ENCODE measurements at regions not wholly inside any gene's neighbourhood (a gene's known extent, or its start where the extent isn't known, plus 50 kb on each side); places are given as distances from the start of the nearest gene placed in this dataset.
"Not testable (repeated sequence)": the region's sequence is repeated elsewhere in the genome, so short reads cannot be mapped to it uniquely, and the experiment has no call there.

- not testable (repeated sequence) for H3K4me2 ChIP-seq (ENCODE audit: low read length); H3K27me3 ChIP-seq (ENCODE audit: insufficient read depth, low read length); H2AFZ ChIP-seq (ENCODE audit: low read length); H3K9ac ChIP-seq (ENCODE audit: low read length); H4K20me1 ChIP-seq (ENCODE audit: insufficient read depth, low read length); H3K4me1 ChIP-seq (ENCODE audit: insufficient read depth, low read length, severe bottlenecking); H3K9me2 ChIP-seq (ENCODE audit: low read depth, low read length); H3K36me3 ChIP-seq (ENCODE audit: insufficient read depth, low read length); H3K9me3 ChIP-seq (ENCODE audit: low read length); H3K4me3 ChIP-seq (ENCODE audit: low read depth, low read length, poor library complexity, severe bottlenecking); H3F3A ChIP-seq (ENCODE audit: insufficient read depth, low read length); H3K27ac ChIP-seq (ENCODE audit: low read depth, low read length, poor library complexity, severe bottlenecking); H3K79me2 ChIP-seq (ENCODE audit: insufficient read depth, low read length)
Measured at GRCh38 chr16:88235691-88236090, 147.1 kb upstream of the ZNF469 start.

DNA sequence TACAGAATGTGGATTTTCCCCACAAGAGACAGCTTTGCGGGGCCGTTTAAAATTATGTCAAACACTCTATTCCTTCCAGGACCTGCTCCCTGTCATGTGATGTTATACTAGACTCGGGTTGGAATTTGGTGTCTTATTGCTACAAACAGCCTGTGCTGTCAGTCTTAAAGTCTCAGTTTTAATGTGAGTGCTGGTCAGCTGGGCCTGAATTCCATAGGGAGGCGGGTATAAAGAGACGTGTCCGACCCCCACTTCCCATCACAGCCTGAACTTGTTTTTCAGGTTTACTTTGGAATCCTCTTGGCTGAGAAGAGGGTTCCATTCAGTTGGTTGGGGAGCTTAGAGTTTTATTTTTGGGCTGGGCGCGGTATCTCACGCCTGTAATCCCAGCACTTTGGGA, 146.5 kb upstream of the ZNF469 start:
- H3K79me2 ChIP-seq (ENCODE audit: insufficient read depth, low read length); H3K4me3 ChIP-seq (ENCODE audit: low read depth, low read length, poor library complexity, severe bottlenecking); H3K27ac ChIP-seq (ENCODE audit: low read depth, low read length, poor library complexity, severe bottlenecking); H3F3A ChIP-seq (ENCODE audit: insufficient read depth, low read length); H3K36me3 ChIP-seq (ENCODE audit: insufficient read depth, low read length); H3K4me2 ChIP-seq (ENCODE audit: low read length); H3K4me1 ChIP-seq (ENCODE audit: insufficient read depth, low read length, severe bottlenecking); H3K9me2 ChIP-seq (ENCODE audit: low read depth, low read length); H2AFZ ChIP-seq (ENCODE audit: low read length); H4K20me1 ChIP-seq (ENCODE audit: insufficient read depth, low read length); H3K27me3 ChIP-seq (ENCODE audit: insufficient read depth, low read length); H3K9ac ChIP-seq (ENCODE audit: low read length); H3K9me3 ChIP-seq (ENCODE audit: low read length): not testable (repeated sequence)

DNA sequence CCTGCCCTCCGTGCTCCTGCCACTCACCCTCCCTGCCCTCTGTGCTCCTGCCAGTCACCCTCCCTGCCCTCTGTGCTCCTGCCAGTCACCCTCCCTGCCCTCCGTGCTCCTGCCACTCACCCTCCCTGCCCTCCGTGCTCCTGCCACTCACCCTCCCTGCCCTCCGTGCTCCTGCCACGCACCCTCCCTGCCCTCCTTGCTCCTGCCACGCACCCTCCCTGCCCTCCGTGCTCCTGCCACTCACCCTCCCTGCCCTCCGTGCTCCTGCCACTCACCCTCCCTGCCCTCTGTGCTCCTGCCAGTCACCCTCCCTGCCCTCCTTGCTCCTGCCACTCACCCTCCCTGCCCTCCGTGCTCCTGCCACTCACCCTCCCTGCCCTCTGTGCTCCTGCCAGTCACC, 145.4 kb upstream of the ZNF469 start:
- H3K79me2 ChIP-seq (ENCODE audit: insufficient read depth, low read length); H3F3A ChIP-seq (ENCODE audit: insufficient read depth, low read length): not testable (repeated sequence)

GRCh38 chr16:88237761-88238415, 144.9 kb upstream of the ZNF469 start:
- H2AFZ ChIP-seq (ENCODE audit: low read length); H3K27me3 ChIP-seq (ENCODE audit: insufficient read depth, low read length); H3K79me2 ChIP-seq (ENCODE audit: insufficient read depth, low read length); H3K9me3 ChIP-seq (ENCODE audit: low read length); H3K4me3 ChIP-seq (ENCODE audit: low read depth, low read length, poor library complexity, severe bottlenecking); H4K20me1 ChIP-seq (ENCODE audit: insufficient read depth, low read length); H3K9ac ChIP-seq (ENCODE audit: low read length); H3K9me2 ChIP-seq (ENCODE audit: low read depth, low read length); H3K36me3 ChIP-seq (ENCODE audit: insufficient read depth, low read length); H3F3A ChIP-seq (ENCODE audit: insufficient read depth, low read length); H3K4me1 ChIP-seq (ENCODE audit: insufficient read depth, low read length, severe bottlenecking); H3K4me2 ChIP-seq (ENCODE audit: low read length); H3K27ac ChIP-seq (ENCODE audit: low read depth, low read length, poor library complexity, severe bottlenecking): not testable (repeated sequence)

More for the DNA sequence above, 145.4 kb upstream of the ZNF469 start:
- H3K9me3 ChIP-seq (ENCODE audit: low read length); H3K4me1 ChIP-seq (ENCODE audit: insufficient read depth, low read length, severe bottlenecking); H3K4me3 ChIP-seq (ENCODE audit: low read depth, low read length, poor library complexity, severe bottlenecking); H3K36me3 ChIP-seq (ENCODE audit: insufficient read depth, low read length); H3K27me3 ChIP-seq (ENCODE audit: insufficient read depth, low read length); H4K20me1 ChIP-seq (ENCODE audit: insufficient read depth, low read length); H3K27ac ChIP-seq (ENCODE audit: low read depth, low read length, poor library complexity, severe bottlenecking); H3K9me2 ChIP-seq (ENCODE audit: low read depth, low read length); H3K9ac ChIP-seq (ENCODE audit: low read length); H2AFZ ChIP-seq (ENCODE audit: low read length); H3K4me2 ChIP-seq (ENCODE audit: low read length): not testable (repeated sequence)

DNA sequence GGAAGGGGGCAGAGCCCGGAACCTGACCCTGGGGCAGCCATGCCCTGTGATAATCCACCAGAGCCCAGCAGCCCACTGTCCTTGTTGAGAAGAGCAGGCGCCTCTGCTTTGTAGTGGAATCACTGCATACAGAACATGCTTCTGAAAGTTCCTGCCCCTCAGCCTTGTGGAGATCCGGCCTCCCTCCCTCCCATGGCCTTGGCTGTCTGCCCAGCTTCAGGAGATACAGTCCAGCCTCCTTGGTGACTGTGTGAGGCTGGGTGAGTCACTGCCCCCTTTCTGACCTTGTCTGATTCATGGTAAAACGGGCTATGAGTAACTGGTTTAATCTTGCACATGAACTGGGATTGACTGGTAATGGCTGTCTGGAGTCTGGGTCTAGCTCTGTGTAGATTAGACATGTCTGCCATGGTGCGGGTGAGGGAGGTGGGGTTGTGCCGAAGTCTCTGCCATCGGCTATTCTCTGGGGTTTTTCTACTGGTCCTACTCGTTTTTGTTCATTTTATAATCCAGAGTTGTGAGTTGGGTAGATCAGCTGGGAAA, 144.0 kb upstream of the ZNF469 start:
- not testable (repeated sequence) for H3K9me3 ChIP-seq (ENCODE audit: low read length); H3K4me1 ChIP-seq (ENCODE audit: insufficient read depth, low read length, severe bottlenecking); H3K9me2 ChIP-seq (ENCODE audit: low read depth, low read length); H3K9ac ChIP-seq (ENCODE audit: low read length); H2AFZ ChIP-seq (ENCODE audit: low read length); H4K20me1 ChIP-seq (ENCODE audit: insufficient read depth, low read length); H3K27ac ChIP-seq (ENCODE audit: low read depth, low read length, poor library complexity, severe bottlenecking); H3K27me3 ChIP-seq (ENCODE audit: insufficient read depth, low read length); H3F3A ChIP-seq (ENCODE audit: insufficient read depth, low read length); H3K36me3 ChIP-seq (ENCODE audit: insufficient read depth, low read length); H3K4me2 ChIP-seq (ENCODE audit: low read length); H3K4me3 ChIP-seq (ENCODE audit: low read depth, low read length, poor library complexity, severe bottlenecking); H3K79me2 ChIP-seq (ENCODE audit: insufficient read depth, low read length)

GRCh38 chr16:88240118-88240517, 142.6 kb upstream of the ZNF469 start:
- not testable (repeated sequence) for H4K20me1 ChIP-seq (ENCODE audit: insufficient read depth, low read length); H3K4me2 ChIP-seq (ENCODE audit: low read length); H3K4me3 ChIP-seq (ENCODE audit: low read depth, low read length, poor library complexity, severe bottlenecking); H2AFZ ChIP-seq (ENCODE audit: low read length); H3K9ac ChIP-seq (ENCODE audit: low read length); H3K36me3 ChIP-seq (ENCODE audit: insufficient read depth, low read length); H3K27me3 ChIP-seq (ENCODE audit: insufficient read depth, low read length); H3F3A ChIP-seq (ENCODE audit: insufficient read depth, low read length); H3K79me2 ChIP-seq (ENCODE audit: insufficient read depth, low read length); H3K4me1 ChIP-seq (ENCODE audit: insufficient read depth, low read length, severe bottlenecking); H3K9me3 ChIP-seq (ENCODE audit: low read length); H3K27ac ChIP-seq (ENCODE audit: low read depth, low read length, poor library complexity, severe bottlenecking); H3K9me2 ChIP-seq (ENCODE audit: low read depth, low read length)

DNA sequence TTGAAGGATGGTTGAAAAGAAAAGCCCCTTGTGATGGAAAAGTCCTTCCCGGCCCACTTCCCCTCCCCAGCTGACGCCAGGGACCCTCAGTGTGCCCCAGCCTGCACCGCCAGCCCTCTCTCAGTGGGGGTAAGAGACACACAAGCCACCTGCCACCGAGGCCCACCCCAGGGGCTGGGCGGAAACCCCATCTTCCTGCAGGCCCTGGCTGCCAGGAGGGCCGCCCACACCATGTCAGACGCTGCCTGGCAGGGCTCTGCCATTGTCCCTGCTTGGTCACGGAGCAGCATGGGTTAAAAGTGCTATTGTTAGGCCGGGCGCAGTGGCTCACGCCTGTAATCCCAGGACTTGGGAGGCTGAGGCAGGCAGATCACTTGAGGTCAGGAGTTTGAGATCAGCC, 142.0 kb upstream of the ZNF469 start:
- not testable (repeated sequence) for H3K9ac ChIP-seq (ENCODE audit: low read length); H3K9me3 ChIP-seq (ENCODE audit: low read length); H3K79me2 ChIP-seq (ENCODE audit: insufficient read depth, low read length); H3K36me3 ChIP-seq (ENCODE audit: insufficient read depth, low read length); H2AFZ ChIP-seq (ENCODE audit: low read length); H3K4me1 ChIP-seq (ENCODE audit: insufficient read depth, low read length, severe bottlenecking); H3K4me2 ChIP-seq (ENCODE audit: low read length); H3K4me3 ChIP-seq (ENCODE audit: low read depth, low read length, poor library complexity, severe bottlenecking); H3K9me2 ChIP-seq (ENCODE audit: low read depth, low read length); H4K20me1 ChIP-seq (ENCODE audit: insufficient read depth, low read length); H3F3A ChIP-seq (ENCODE audit: insufficient read depth, low read length); H3K27me3 ChIP-seq (ENCODE audit: insufficient read depth, low read length); H3K27ac ChIP-seq (ENCODE audit: low read depth, low read length, poor library complexity, severe bottlenecking)

All from OCI-LY1 (cell line).